ENCODE measurements at regions not wholly inside any gene's neighbourhood (a gene's known extent, or its start where the extent isn't known, plus 50 kb on each side); places are given as distances from the start of the nearest gene placed in this dataset.

DNA sequence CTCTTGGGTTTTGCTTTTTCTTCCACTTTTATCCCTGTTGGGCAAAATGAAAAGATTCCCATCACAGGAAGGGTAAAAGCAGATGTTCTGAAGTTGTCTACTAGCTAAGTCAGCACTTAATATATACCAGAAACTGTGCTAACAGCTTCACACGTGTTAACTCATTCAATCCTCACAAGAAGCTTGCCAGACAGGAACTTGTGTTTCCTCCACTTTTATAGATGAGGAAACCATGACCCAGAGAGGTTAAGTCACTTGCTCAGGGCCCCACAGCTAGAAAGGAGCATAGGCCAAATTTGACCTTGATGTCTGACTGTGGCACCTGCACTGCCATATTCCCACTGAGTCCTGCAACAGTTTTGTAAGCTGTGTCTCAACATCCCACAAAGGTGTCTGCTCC lies 76.8 kb upstream of the EPC2 start:
- no peak for DNase-seq
- H3K36me3 ChIP-seq (ENCODE audit: control insufficient read depth in 2 of 3, insufficient read depth in 3 of 3, low read length in 3 of 3), result no peaks in the 10 kb centered on the region
- no peak for FAIRE-seq
- no peaks in the 10 kb centered on the region for H3K4me1 ChIP-seq (ENCODE audit: control insufficient read depth in 2 of 3, insufficient read depth in 2 of 3, low read depth in 1 of 3, low read length in 3 of 3)
- H3K4me3 ChIP-seq (ENCODE audit: low read length in 3 of 3), result no peak overlapping the region
- no peaks in the 10 kb centered on the region for H3K9me3 ChIP-seq (ENCODE audit: control insufficient read depth in 2 of 3, insufficient read depth in 1 of 3, low read length in 3 of 3)
- intact Hi-C loops (cut with DNase I), result no loop called here
- H3K9ac ChIP-seq (ENCODE audit: low read length in 3 of 3), result no peak overlapping the region
- TF ChIP-seq, protein P1, sequence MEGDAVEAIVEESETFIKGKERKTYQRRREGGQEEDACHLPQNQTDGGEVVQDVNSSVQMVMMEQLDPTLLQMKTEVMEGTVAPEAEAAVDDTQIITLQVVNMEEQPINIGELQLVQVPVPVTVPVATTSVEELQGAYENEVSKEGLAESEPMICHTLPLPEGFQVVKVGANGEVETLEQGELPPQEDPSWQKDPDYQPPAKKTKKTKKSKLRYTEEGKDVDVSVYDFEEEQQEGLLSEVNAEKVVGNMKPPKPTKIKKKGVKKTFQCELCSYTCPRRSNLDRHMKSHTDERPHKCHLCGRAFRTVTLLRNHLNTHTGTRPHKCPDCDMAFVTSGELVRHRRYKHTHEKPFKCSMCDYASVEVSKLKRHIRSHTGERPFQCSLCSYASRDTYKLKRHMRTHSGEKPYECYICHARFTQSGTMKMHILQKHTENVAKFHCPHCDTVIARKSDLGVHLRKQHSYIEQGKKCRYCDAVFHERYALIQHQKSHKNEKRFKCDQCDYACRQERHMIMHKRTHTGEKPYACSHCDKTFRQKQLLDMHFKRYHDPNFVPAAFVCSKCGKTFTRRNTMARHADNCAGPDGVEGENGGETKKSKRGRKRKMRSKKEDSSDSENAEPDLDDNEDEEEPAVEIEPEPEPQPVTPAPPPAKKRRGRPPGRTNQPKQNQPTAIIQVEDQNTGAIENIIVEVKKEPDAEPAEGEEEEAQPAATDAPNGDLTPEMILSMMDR (IDR thresholded peaks at IDR 0.05; ENCODE audit: borderline replicate concordance, extremely low read depth, insufficient read depth), result no peak
- no peak overlapping the region for H3K27ac ChIP-seq (ENCODE audit: low read depth in 2 of 2, low read length in 2 of 2)
- H3K27me3 ChIP-seq (ENCODE audit: control insufficient read depth, insufficient read depth, low read length), result no peaks in the 10 kb centered on the region

DNA sequence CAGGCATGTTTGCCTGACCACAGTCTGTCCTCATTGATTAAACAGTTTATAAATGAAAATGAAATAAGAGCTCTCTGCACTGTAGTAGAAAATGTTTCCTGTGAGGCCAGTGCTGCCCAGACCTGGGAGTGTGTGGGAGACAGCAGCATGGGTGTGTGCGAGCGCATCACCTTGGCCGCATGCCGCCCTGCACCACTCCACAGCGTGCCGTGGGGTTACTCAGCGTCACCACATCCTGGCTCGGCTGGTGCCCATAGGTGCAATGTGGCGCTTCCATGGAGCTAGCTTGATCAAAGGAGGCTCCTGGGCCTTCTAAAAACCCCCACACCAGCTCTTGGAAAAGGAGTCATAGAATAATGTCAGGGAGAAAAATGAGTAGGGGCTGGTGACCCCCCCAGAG lies 76.0 kb upstream of the EPC2 start:
- Histone ChIP-seq H3K4me1 (ENCODE audit: control insufficient read depth in 2 of 3, insufficient read depth in 2 of 3, low read depth in 1 of 3, low read length in 3 of 3) (no peaks in the 10 kb centered on the region), H3K36me3 (ENCODE audit: control insufficient read depth in 2 of 3, insufficient read depth in 3 of 3, low read length in 3 of 3) (no peaks in the 10 kb centered on the region), H3K27ac (ENCODE audit: low read depth in 2 of 2, low read length in 2 of 2) (no peak overlapping the region), H3K9ac (ENCODE audit: low read length in 3 of 3) (no peak overlapping the region), H3K9me3 (ENCODE audit: control insufficient read depth in 2 of 3, insufficient read depth in 1 of 3, low read length in 3 of 3) (no peaks in the 10 kb centered on the region), H3K27me3 (ENCODE audit: control insufficient read depth, insufficient read depth, low read length) (no peaks in the 10 kb centered on the region), H3K4me3 (ENCODE audit: low read length in 3 of 3) (no peak overlapping the region)
- FAIRE-seq (no peak), DNase-seq (no peak)
- TF ChIP-seq, protein P1 (IDR thresholded peaks at IDR 0.05; ENCODE audit: borderline replicate concordance, extremely low read depth, insufficient read depth), result no peak
- intact Hi-C loops (cut with DNase I), result no loop called here

- H3K9ac ChIP-seq (ENCODE audit: low read length in 3 of 3), result no peak overlapping the region
- TF ChIP-seq, protein P1 (IDR thresholded peaks at IDR 0.05; ENCODE audit: borderline replicate concordance, extremely low read depth, insufficient read depth), result no peak
- H3K4me3 ChIP-seq (ENCODE audit: low read length in 3 of 3), result no peak overlapping the region
- H3K36me3 ChIP-seq (ENCODE audit: control insufficient read depth in 2 of 3, insufficient read depth in 3 of 3, low read length in 3 of 3), result no peaks in the 10 kb centered on the region
- no peaks in the 10 kb centered on the region for H3K4me1 ChIP-seq (ENCODE audit: control insufficient read depth in 2 of 3, insufficient read depth in 2 of 3, low read depth in 1 of 3, low read length in 3 of 3)
- no peak overlapping the region for H3K27ac ChIP-seq (ENCODE audit: low read depth in 2 of 2, low read length in 2 of 2)
- H3K9me3 ChIP-seq (ENCODE audit: control insufficient read depth in 2 of 3, insufficient read depth in 1 of 3, low read length in 3 of 3), result no peaks in the 10 kb centered on the region
- intact Hi-C loops (cut with DNase I), result no loop called here
- no peaks in the 10 kb centered on the region for H3K27me3 ChIP-seq (ENCODE audit: control insufficient read depth, insufficient read depth, low read length)
- FAIRE-seq (no peak), DNase-seq (no peak)
Observed at GRCh38 chr2:148569221-148569620, 75.3 kb upstream of the EPC2 start.

DNA sequence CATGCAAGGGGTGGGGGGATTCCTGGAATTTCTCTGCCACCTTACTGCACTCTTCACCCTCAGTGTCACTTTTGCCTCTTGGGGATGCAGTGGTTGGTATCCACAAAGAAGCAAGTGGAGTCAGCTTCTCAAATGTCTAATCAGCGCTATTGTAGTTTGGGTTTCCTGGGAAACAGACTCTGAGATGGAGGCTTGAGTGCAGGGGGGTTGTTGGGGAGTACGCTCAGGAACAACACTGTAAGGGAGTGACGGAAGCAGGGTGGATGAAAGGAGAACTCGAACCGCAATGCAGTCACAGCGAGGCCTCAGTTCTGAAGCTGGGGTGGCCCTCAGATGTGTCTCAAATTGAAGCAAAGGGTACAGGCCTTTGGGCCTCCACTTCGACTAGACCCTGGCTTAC lies 73.6 kb upstream of the EPC2 start:
- H3K27ac ChIP-seq (ENCODE audit: low read depth in 2 of 2, low read length in 2 of 2), result no peak overlapping the region
- no peak for FAIRE-seq
- no peak for DNase-seq
- H3K36me3 ChIP-seq (ENCODE audit: control insufficient read depth in 2 of 3, insufficient read depth in 3 of 3, low read length in 3 of 3), result no peaks in the 10 kb centered on the region
- no peak overlapping the region for H3K4me3 ChIP-seq (ENCODE audit: low read length in 3 of 3)
- H3K9me3 ChIP-seq (ENCODE audit: control insufficient read depth in 2 of 3, insufficient read depth in 1 of 3, low read length in 3 of 3), result no peaks in the 10 kb centered on the region
- intact Hi-C loops (cut with DNase I), result no loop called here
- H3K4me1 ChIP-seq (ENCODE audit: control insufficient read depth in 2 of 3, insufficient read depth in 2 of 3, low read depth in 1 of 3, low read length in 3 of 3), result no peaks in the 10 kb centered on the region
- TF ChIP-seq, protein P1 (IDR thresholded peaks at IDR 0.05; ENCODE audit: borderline replicate concordance, extremely low read depth, insufficient read depth), result no peak
- H3K9ac ChIP-seq (ENCODE audit: low read length in 3 of 3), result no peak overlapping the region
- no peaks in the 10 kb centered on the region for H3K27me3 ChIP-seq (ENCODE audit: control insufficient read depth, insufficient read depth, low read length)

Data from kidney (tissue), 13 donors.